Left renal cortex interstitium (tissue), 4 donors: ENCODE measurements at regions not wholly inside any gene's neighbourhood (a gene's known extent, or its start where the extent isn't known, plus 50 kb on each side); places are given as distances from the start of the nearest gene placed in this dataset.
A peak's percentile ranks its signal among the peaks of the same experiment; 100 is the strongest.

Experiments used
- DNase-seq, 4 donors: peaks; one replicate each; pipeline ENCODE4 v3.0.0-alpha.2; 2013; ENCODE audit warnings: low read depth in 4 of 4, low spot score in 2 of 4, missing footprints in 1 of 4

GRCh38 chr1:219438386-219438785 lies 174.5 kb downstream of the ZC3H11B start:
- no peak for DNase-seq

GRCh38 chr1:219434923-219435297 lies 178.0 kb downstream of the ZC3H11B start:
- no peak for DNase-seq

- no peak for DNase-seq
Observed at GRCh38 chr1:219434285-219434922, 178.5 kb downstream of the ZC3H11B start.

- no peak for DNase-seq
Observed at GRCh38 chr1:219433496-219434131, 179.3 kb downstream of the ZC3H11B start.

- DNase-seq: no peak
Observed at GRCh38 chr1:219433001-219433400, 179.9 kb downstream of the ZC3H11B start.

- no peak for DNase-seq
Observed at GRCh38 chr1:219432191-219432606, 180.7 kb downstream of the ZC3H11B start.

- DNase-seq: no peak
Observed at GRCh38 chr1:219430419-219430818, 182.5 kb downstream of the ZC3H11B start.

- no peak for DNase-seq
Observed at GRCh38 chr1:219428651-219429050, 184.3 kb downstream of the ZC3H11B start.

- no peak for DNase-seq
Observed at GRCh38 chr1:219427989-219428388, 184.9 kb downstream of the ZC3H11B start.

GRCh38 chr1:219427403-219427802 lies 185.5 kb downstream of the ZC3H11B start:
- DNase-seq: no peak

- DNase-seq: no peak
Observed at GRCh38 chr1:219422811-219423598, 189.9 kb downstream of the ZC3H11B start.

GRCh38 chr1:219420913-219421312 lies 192.0 kb downstream of the ZC3H11B start:
- no peak for DNase-seq

- DNase-seq: no peak
Observed at GRCh38 chr1:219419860-219420259, 193.0 kb downstream of the ZC3H11B start.

- no peak for DNase-seq
Observed at GRCh38 chr1:219419065-219419464, 193.8 kb downstream of the ZC3H11B start.

- no peak for DNase-seq
Observed at GRCh38 chr1:219417610-219418009, 195.3 kb downstream of the ZC3H11B start.

GRCh38 chr1:219416598-219417238 lies 196.2 kb downstream of the ZC3H11B start:
- peak in 1 of 4 donors; percentile 31 for DNase-seq

GRCh38 chr1:219415915-219416314 lies 197.0 kb downstream of the ZC3H11B start:
- no peak for DNase-seq

GRCh38 chr1:219415433-219415832 lies 197.5 kb downstream of the ZC3H11B start:
- no peak for DNase-seq

- no peak for DNase-seq
Observed at GRCh38 chr1:219414250-219414649, 198.7 kb downstream of the ZC3H11B start.

- no peak for DNase-seq
Observed at GRCh38 chr1:219413536-219413935, 199.4 kb downstream of the ZC3H11B start.

- no peak for DNase-seq
Observed at GRCh38 chr1:219412772-219413171, 200.1 kb downstream of the ZC3H11B start.
